ENCODE measurements at regions not wholly inside any gene's neighbourhood (a gene's known extent, or its start where the extent isn't known, plus 50 kb on each side); places are given as distances from the start of the nearest gene placed in this dataset.

GRCh38 chr18:44039216-44039615 is 641.5 kb upstream of the SETBP1 start:
- TF ChIP-seq, protein P1, sequence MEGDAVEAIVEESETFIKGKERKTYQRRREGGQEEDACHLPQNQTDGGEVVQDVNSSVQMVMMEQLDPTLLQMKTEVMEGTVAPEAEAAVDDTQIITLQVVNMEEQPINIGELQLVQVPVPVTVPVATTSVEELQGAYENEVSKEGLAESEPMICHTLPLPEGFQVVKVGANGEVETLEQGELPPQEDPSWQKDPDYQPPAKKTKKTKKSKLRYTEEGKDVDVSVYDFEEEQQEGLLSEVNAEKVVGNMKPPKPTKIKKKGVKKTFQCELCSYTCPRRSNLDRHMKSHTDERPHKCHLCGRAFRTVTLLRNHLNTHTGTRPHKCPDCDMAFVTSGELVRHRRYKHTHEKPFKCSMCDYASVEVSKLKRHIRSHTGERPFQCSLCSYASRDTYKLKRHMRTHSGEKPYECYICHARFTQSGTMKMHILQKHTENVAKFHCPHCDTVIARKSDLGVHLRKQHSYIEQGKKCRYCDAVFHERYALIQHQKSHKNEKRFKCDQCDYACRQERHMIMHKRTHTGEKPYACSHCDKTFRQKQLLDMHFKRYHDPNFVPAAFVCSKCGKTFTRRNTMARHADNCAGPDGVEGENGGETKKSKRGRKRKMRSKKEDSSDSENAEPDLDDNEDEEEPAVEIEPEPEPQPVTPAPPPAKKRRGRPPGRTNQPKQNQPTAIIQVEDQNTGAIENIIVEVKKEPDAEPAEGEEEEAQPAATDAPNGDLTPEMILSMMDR (conservative IDR thresholded peaks at IDR 0.05 in 1 of 2, IDR thresholded peaks at IDR 0.05 in 1 of 2; ENCODE audit: low read depth in 1 of 2, low read length in 2 of 2) = no peak
- no peak for TF ChIP-seq EZH2 (IDR thresholded peaks at IDR 0.05; ENCODE audit: low read length, missing control alignments)
